Immature natural killer cell (primary cell): ENCODE measurements at regions not wholly inside any gene's neighbourhood (a gene's known extent, or its start where the extent isn't known, plus 50 kb on each side); places are given as distances from the start of the nearest gene placed in this dataset.

Experiments used
- DNase-seq, 3 donors: peaks; one replicate each; pipeline ENCODE4 v3.0.0; 2022; ENCODE audit warnings: mixed read lengths in 1 of 3
- H3K27ac Mint-ChIP-seq, 6 donors: one replicate each; pipeline ENCODE4 v1.8.0; 2020; ENCODE audit warnings: mixed read lengths in 6 of 6, mild to moderate bottlenecking in 5 of 6, inconsistent platforms in 4 of 6, moderate library complexity in 3 of 6
- H3K27me3 Mint-ChIP-seq, 3 donors: one replicate each; pipeline ENCODE4 v1.8.0; 2020 to 2021; ENCODE audit warnings: low read depth in 3 of 3, mild to moderate bottlenecking in 3 of 3, mixed read lengths in 3 of 3, moderate library complexity in 3 of 3, inconsistent platforms in 1 of 3
- H3K36me3 Mint-ChIP-seq, 3 donors: one replicate each; pipeline ENCODE4 v1.8.0; 2020; ENCODE audit warnings: mixed read lengths in 3 of 3, inconsistent platforms in 2 of 3, mild to moderate bottlenecking in 2 of 3
- H3K4me1 Mint-ChIP-seq, 2 donors: one replicate each; pipeline ENCODE4 v1.8.0; 2020; ENCODE audit warnings: inconsistent platforms in 2 of 2, mild to moderate bottlenecking in 2 of 2, mixed read lengths in 2 of 2, moderate library complexity in 1 of 2
- H3K4me3 Mint-ChIP-seq, 5 donors: one replicate each; pipeline ENCODE4 v1.8.0; 2020; ENCODE audit warnings: mild to moderate bottlenecking in 5 of 5, mixed read lengths in 5 of 5, inconsistent platforms in 3 of 5, moderate library complexity in 3 of 5
- H3K9me3 Mint-ChIP-seq, 6 donors: one replicate each; pipeline ENCODE4 v1.8.0; 2020; ENCODE audit warnings: mild to moderate bottlenecking in 6 of 6, mixed read lengths in 6 of 6, inconsistent platforms in 4 of 6, moderate library complexity in 3 of 6

- H3K4me1 Mint-ChIP-seq = no peaks in the 10 kb centered on the region
- H3K27ac Mint-ChIP-seq = no peak overlapping the region
- H3K9me3 Mint-ChIP-seq = no peaks in the 10 kb centered on the region
- H3K4me3 Mint-ChIP-seq = no peak overlapping the region
- peaks cover 3 to 9% (median 6%) of the 10 kb centered on the region in 3 donors for H3K27me3 Mint-ChIP-seq
- DNase-seq = no peak
- peaks cover 0 to 13% (median 2%) of the 10 kb centered on the region in 3 donors for H3K36me3 Mint-ChIP-seq
Measured at GRCh38 chr14:97420211-97420610, 623.0 kb downstream of the VRK1 start.

GRCh38 chr14:97426776-97427175, 629.6 kb downstream of the VRK1 start:
- Mint-ChIP-seq H3K4me1 (peaks cover 32 to 44% of the 10 kb centered on the region in 2 donors), H3K27ac (peak overlapping the region in 1 of 6 donors; percentile 15), H3K4me3 (no peak overlapping the region), H3K27me3 (peaks cover 4 to 5% (median 4%) of the 10 kb centered on the region in 3 donors), H3K36me3 (peaks cover 0 to 4% (median 0%) of the 10 kb centered on the region in 3 donors), H3K9me3 (no peaks in the 10 kb centered on the region)
- no peak for DNase-seq

GRCh38 chr14:97428808-97429440, 631.7 kb downstream of the VRK1 start:
- Mint-ChIP-seq H3K9me3 (no peaks in the 10 kb centered on the region), H3K36me3 (peaks cover 0 to 4% (median 0%) of the 10 kb centered on the region in 3 donors), H3K4me3 (no peak overlapping the region), H3K27ac (peak overlapping the region in 2 of 6 donors; percentile 13 to 32), H3K4me1 (peaks cover 50 to 63% of the 10 kb centered on the region in 2 donors), H3K27me3 (peaks cover 3 to 6% (median 5%) of the 10 kb centered on the region in 3 donors)
- DNase-seq = no peak

GRCh38 chr14:97432586-97432985, 635.4 kb downstream of the VRK1 start:
- Mint-ChIP-seq H3K27ac (peak overlapping the region; percentile 5 to 86 (median 65)), H3K4me3 (peak overlapping the region; percentile 39 to 72 (median 60)), H3K9me3 (no peaks in the 10 kb centered on the region), H3K27me3 (peaks cover 3 to 17% (median 5%) of the 10 kb centered on the region in 3 donors), H3K4me1 (peaks cover 52 to 63% of the 10 kb centered on the region in 2 donors), H3K36me3 (no peaks in the 10 kb centered on the region)
- DNase-seq = peak; percentile 63 to 71 (median 70)

- DNase-seq = no peak
- Mint-ChIP-seq H3K27me3 (peaks cover 0 to 5% (median 2%) of the 10 kb centered on the region in 3 donors), H3K4me3 (no peak overlapping the region), H3K9me3 (no peaks in the 10 kb centered on the region), H3K36me3 (peaks cover 0 to 3% (median 0%) of the 10 kb centered on the region in 3 donors), H3K4me1 (peaks cover 13 to 26% of the 10 kb centered on the region in 2 donors), H3K27ac (peak overlapping the region in 2 of 6 donors; percentile 26 to 36)
Measured at GRCh38 chr14:97441740-97442362, 644.7 kb downstream of the VRK1 start.

- peak overlapping the region in 3 of 6 donors; percentile 1 to 26 (median 26) for H3K27ac Mint-ChIP-seq
- no peak for DNase-seq
- H3K4me3 Mint-ChIP-seq = peak overlapping the region in 1 of 5 donors; percentile 28
- H3K36me3 Mint-ChIP-seq = peaks cover 0 to 3% (median 0%) of the 10 kb centered on the region in 3 donors
- H3K4me1 Mint-ChIP-seq = peaks cover 13 to 26% of the 10 kb centered on the region in 2 donors
- H3K9me3 Mint-ChIP-seq = no peaks in the 10 kb centered on the region
- peaks cover 0 to 5% (median 2%) of the 10 kb centered on the region in 3 donors for H3K27me3 Mint-ChIP-seq
Measured at GRCh38 chr14:97442363-97442762, 645.2 kb downstream of the VRK1 start.

GRCh38 chr14:97443412-97443811, 646.2 kb downstream of the VRK1 start:
- no peak for DNase-seq
- H3K27ac Mint-ChIP-seq = no peak overlapping the region
- peaks cover 0 to 3% (median 0%) of the 10 kb centered on the region in 3 donors for H3K36me3 Mint-ChIP-seq
- peaks cover 0 to 3% (median under 1%) of the 10 kb centered on the region in 3 donors for H3K27me3 Mint-ChIP-seq
- peaks cover 13 to 26% of the 10 kb centered on the region in 2 donors for H3K4me1 Mint-ChIP-seq
- no peak overlapping the region for H3K4me3 Mint-ChIP-seq
- H3K9me3 Mint-ChIP-seq = no peaks in the 10 kb centered on the region

- H3K9me3 Mint-ChIP-seq = no peaks in the 10 kb centered on the region
- H3K4me3 Mint-ChIP-seq = no peak overlapping the region
- no peaks in the 10 kb centered on the region for H3K27me3 Mint-ChIP-seq
- no peak overlapping the region for H3K27ac Mint-ChIP-seq
- peaks cover 13 to 26% of the 10 kb centered on the region in 2 donors for H3K4me1 Mint-ChIP-seq
- no peak for DNase-seq
- peaks cover 0 to 3% (median 0%) of the 10 kb centered on the region in 3 donors for H3K36me3 Mint-ChIP-seq
Measured at GRCh38 chr14:97444248-97444647, 647.1 kb downstream of the VRK1 start.

- no peaks in the 10 kb centered on the region for H3K9me3 Mint-ChIP-seq
- H3K4me3 Mint-ChIP-seq = no peak overlapping the region
- peaks cover 13 to 26% of the 10 kb centered on the region in 2 donors for H3K4me1 Mint-ChIP-seq
- H3K27me3 Mint-ChIP-seq = peaks cover 0 to 2% (median 0%) of the 10 kb centered on the region in 3 donors
- DNase-seq = no peak
- H3K27ac Mint-ChIP-seq = no peak overlapping the region
- peaks cover 0 to 3% (median 0%) of the 10 kb centered on the region in 3 donors for H3K36me3 Mint-ChIP-seq
Measured at GRCh38 chr14:97445367-97445766, 648.2 kb downstream of the VRK1 start.

GRCh38 chr14:97446087-97446486, 648.9 kb downstream of the VRK1 start:
- no peaks in the 10 kb centered on the region for H3K9me3 Mint-ChIP-seq
- no peak for DNase-seq
- H3K36me3 Mint-ChIP-seq = peaks cover 0 to 3% (median 0%) of the 10 kb centered on the region in 3 donors
- peaks cover 0 to 2% (median 0%) of the 10 kb centered on the region in 3 donors for H3K27me3 Mint-ChIP-seq
- no peak overlapping the region for H3K27ac Mint-ChIP-seq
- H3K4me3 Mint-ChIP-seq = no peak overlapping the region
- peaks cover 11 to 26% of the 10 kb centered on the region in 2 donors for H3K4me1 Mint-ChIP-seq

- H3K36me3 Mint-ChIP-seq = peaks cover 0 to 4% (median 4%) of the 10 kb centered on the region in 3 donors
- no peak for DNase-seq
- H3K4me1 Mint-ChIP-seq = peaks cover 27 to 34% of the 10 kb centered on the region in 2 donors
- no peak overlapping the region for H3K4me3 Mint-ChIP-seq
- H3K27me3 Mint-ChIP-seq = peaks cover 0 to 2% (median 2%) of the 10 kb centered on the region in 3 donors
- H3K27ac Mint-ChIP-seq = no peak overlapping the region
- H3K9me3 Mint-ChIP-seq = no peaks in the 10 kb centered on the region
Measured at GRCh38 chr14:97452314-97452713, 655.1 kb downstream of the VRK1 start.

- DNase-seq = no peak
- H3K4me3 Mint-ChIP-seq = no peak overlapping the region
- no peaks in the 10 kb centered on the region for H3K9me3 Mint-ChIP-seq
- H3K4me1 Mint-ChIP-seq = peaks cover 44 to 51% of the 10 kb centered on the region in 2 donors
- H3K27ac Mint-ChIP-seq = no peak overlapping the region
- peaks cover 0 to 4% (median 4%) of the 10 kb centered on the region in 3 donors for H3K36me3 Mint-ChIP-seq
- peaks cover 0 to 10% (median 2%) of the 10 kb centered on the region in 3 donors for H3K27me3 Mint-ChIP-seq
Measured at GRCh38 chr14:97453991-97454390, 656.8 kb downstream of the VRK1 start.

GRCh38 chr14:97456462-97456861, 659.3 kb downstream of the VRK1 start:
- DNase-seq = no peak
- peaks cover 8 to 13% (median 8%) of the 10 kb centered on the region in 3 donors for H3K36me3 Mint-ChIP-seq
- peak overlapping the region; percentile 94 to 99 (median 98) for H3K27ac Mint-ChIP-seq
- peaks cover 0 to 12% (median 0%) of the 10 kb centered on the region in 3 donors for H3K27me3 Mint-ChIP-seq
- H3K4me1 Mint-ChIP-seq = peaks cover 62 to 75% of the 10 kb centered on the region in 2 donors
- peaks cover 0 to 3% (median under 1%) of the 10 kb centered on the region in 6 donors for H3K9me3 Mint-ChIP-seq
- peak overlapping the region; percentile 83 to 94 (median 89) for H3K4me3 Mint-ChIP-seq

GRCh38 chr14:97456958-97457357, 659.8 kb downstream of the VRK1 start:
- H3K36me3 Mint-ChIP-seq = peaks cover 13 to 18% (median 13%) of the 10 kb centered on the region in 3 donors
- peaks cover 67 to 80% of the 10 kb centered on the region in 2 donors for H3K4me1 Mint-ChIP-seq
- H3K27me3 Mint-ChIP-seq = peaks cover 0 to 12% (median 1%) of the 10 kb centered on the region in 3 donors
- peak; percentile 61 to 68 (median 63) for DNase-seq
- H3K4me3 Mint-ChIP-seq = peak overlapping the region; percentile 83 to 94 (median 89)
- H3K27ac Mint-ChIP-seq = peak overlapping the region; percentile 94 to 99 (median 98)
- H3K9me3 Mint-ChIP-seq = peaks cover 0 to 8% (median 6%) of the 10 kb centered on the region in 6 donors
